Stimulated activated effector memory CD8-positive, alpha-beta T cell treated with anti-CD3 and anti-CD28 coated beads, Interleukin-12 subunit alpha, Interleukin-12 subunit beta, amount 100 ng/mL, for 72 hours (primary cell): ENCODE measurements at regions not wholly inside any gene's neighbourhood (a gene's known extent, or its start where the extent isn't known, plus 50 kb on each side); places are given as distances from the start of the nearest gene placed in this dataset.

Source experiments
- ATAC-seq: fragments of 150-1000 bp; cut with Tn5 transposase; 2 replicates; pipeline ENCODE4 v1.10.0; 2021
- DNase-seq, 2 donors: peaks; one replicate each; pipeline ENCODE4 v3.0.0; 2021 to 2022; ENCODE audit warnings: low spot score in 2 of 2
- H3K27ac Mint-ChIP-seq: one replicate; pipeline ENCODE4 v1.8.0; 2022; ENCODE audit warnings: mild to moderate bottlenecking, mixed read lengths
- H3K36me3 Mint-ChIP-seq: one replicate; pipeline ENCODE4 v1.8.0; 2022; ENCODE audit warnings: mild to moderate bottlenecking, mixed read lengths
- H3K4me1 Mint-ChIP-seq: one replicate; pipeline ENCODE4 v1.8.0; 2022; ENCODE audit warnings: mixed read lengths
- H3K4me3 Mint-ChIP-seq: one replicate; pipeline ENCODE4 v1.8.0; 2022; ENCODE audit warnings: mild to moderate bottlenecking, mixed read lengths
- H3K9me3 Mint-ChIP-seq: one replicate; pipeline ENCODE4 v1.8.0; 2022; ENCODE audit warnings: mixed read lengths

- Mint-ChIP-seq H3K27ac (no peak overlapping the region), H3K9me3 (no peaks in the 10 kb centered on the region), H3K4me1 (no peaks in the 10 kb centered on the region), H3K36me3 (no peaks in the 10 kb centered on the region), H3K4me3 (no peak overlapping the region)
- DNase-seq (no peak), ATAC-seq (no peak)
Observed at GRCh38 chr10:21213381-21213780, 312.1 kb downstream of the SKIDA1 start.

- ATAC-seq, result no peak
- no peaks in the 10 kb centered on the region for H3K9me3 Mint-ChIP-seq
- no peak overlapping the region for H3K4me3 Mint-ChIP-seq
- no peak for DNase-seq
- H3K27ac Mint-ChIP-seq, result no peak overlapping the region
- H3K4me1 Mint-ChIP-seq, result no peaks in the 10 kb centered on the region
- H3K36me3 Mint-ChIP-seq, result no peaks in the 10 kb centered on the region
Observed at GRCh38 chr10:21212912-21213311, 312.6 kb downstream of the SKIDA1 start.

- Mint-ChIP-seq H3K4me1 (no peaks in the 10 kb centered on the region), H3K27ac (no peak overlapping the region), H3K4me3 (no peak overlapping the region), H3K36me3 (no peaks in the 10 kb centered on the region), H3K9me3 (no peaks in the 10 kb centered on the region)
- no peak for DNase-seq
- ATAC-seq, result no peak
Observed at GRCh38 chr10:21212348-21212747, 313.1 kb downstream of the SKIDA1 start.

GRCh38 chr10:21209495-21209894 is 312.4 kb upstream of the NEBL start:
- ATAC-seq, result no peak

GRCh38 chr10:21208666-21209316 is 311.7 kb upstream of the NEBL start:
- no peaks in the 10 kb centered on the region for H3K9me3 Mint-ChIP-seq
- no peak overlapping the region for H3K4me3 Mint-ChIP-seq
- no peaks in the 10 kb centered on the region for H3K4me1 Mint-ChIP-seq
- H3K27ac Mint-ChIP-seq, result no peak overlapping the region
- DNase-seq, result no peak
- ATAC-seq, result no peak
- H3K36me3 Mint-ChIP-seq, result no peaks in the 10 kb centered on the region

More at GRCh38 chr10:21209495-21209894, 312.4 kb upstream of the NEBL start:
- Mint-ChIP-seq H3K27ac (no peak overlapping the region), H3K4me3 (no peak overlapping the region), H3K9me3 (no peaks in the 10 kb centered on the region), H3K4me1 (no peaks in the 10 kb centered on the region), H3K36me3 (no peaks in the 10 kb centered on the region)
- DNase-seq, result no peak

- Mint-ChIP-seq H3K27ac (no peak overlapping the region), H3K36me3 (no peaks in the 10 kb centered on the region), H3K9me3 (no peaks in the 10 kb centered on the region), H3K4me1 (no peaks in the 10 kb centered on the region), H3K4me3 (no peak overlapping the region)
- ATAC-seq (no peak), DNase-seq (no peak)
Observed at GRCh38 chr10:21207852-21208646, 310.9 kb upstream of the NEBL start.

- H3K27ac Mint-ChIP-seq, result no peak overlapping the region
- ATAC-seq (no peak), DNase-seq (no peak)
- H3K36me3 Mint-ChIP-seq, result no peaks in the 10 kb centered on the region
- H3K9me3 Mint-ChIP-seq, result no peaks in the 10 kb centered on the region
- no peaks in the 10 kb centered on the region for H3K4me1 Mint-ChIP-seq
- no peak overlapping the region for H3K4me3 Mint-ChIP-seq
Observed at GRCh38 chr10:21205328-21205727, 308.2 kb upstream of the NEBL start.

- Mint-ChIP-seq H3K4me3 (no peak overlapping the region), H3K36me3 (no peaks in the 10 kb centered on the region), H3K9me3 (no peaks in the 10 kb centered on the region), H3K27ac (no peak overlapping the region), H3K4me1 (no peaks in the 10 kb centered on the region)
- DNase-seq, result no peak
- ATAC-seq, result no peak
Observed at GRCh38 chr10:21203473-21204107, 306.5 kb upstream of the NEBL start.

GRCh38 chr10:21202776-21203462 is 305.8 kb upstream of the NEBL start:
- ATAC-seq, result no peak
- no peak overlapping the region for H3K27ac Mint-ChIP-seq
- H3K9me3 Mint-ChIP-seq, result peaks cover 5% of the 10 kb centered on the region
- H3K36me3 Mint-ChIP-seq, result no peaks in the 10 kb centered on the region
- H3K4me3 Mint-ChIP-seq, result no peak overlapping the region
- no peaks in the 10 kb centered on the region for H3K4me1 Mint-ChIP-seq
- no peak for DNase-seq

GRCh38 chr10:21199501-21199900 is 302.4 kb upstream of the NEBL start:
- DNase-seq (no peak), ATAC-seq (no peak)
- Mint-ChIP-seq H3K36me3 (no peaks in the 10 kb centered on the region), H3K4me1 (no peaks in the 10 kb centered on the region), H3K27ac (no peak overlapping the region), H3K4me3 (no peak overlapping the region), H3K9me3 (peaks cover 8% of the 10 kb centered on the region)

- Mint-ChIP-seq H3K9me3 (peaks cover 8% of the 10 kb centered on the region), H3K4me1 (no peaks in the 10 kb centered on the region), H3K27ac (no peak overlapping the region), H3K36me3 (no peaks in the 10 kb centered on the region), H3K4me3 (no peak overlapping the region)
- ATAC-seq (no peak), DNase-seq (no peak)
Observed at GRCh38 chr10:21197838-21198237, 300.7 kb upstream of the NEBL start.

GRCh38 chr10:21196822-21197395 is 299.8 kb upstream of the NEBL start:
- Mint-ChIP-seq H3K27ac (no peak overlapping the region), H3K4me3 (no peak overlapping the region), H3K4me1 (no peaks in the 10 kb centered on the region), H3K36me3 (no peaks in the 10 kb centered on the region), H3K9me3 (peaks cover 8% of the 10 kb centered on the region)
- ATAC-seq (no peak), DNase-seq (no peak)

GRCh38 chr10:21195252-21195651 is 298.1 kb upstream of the NEBL start:
- no peaks in the 10 kb centered on the region for H3K4me1 Mint-ChIP-seq
- H3K36me3 Mint-ChIP-seq, result no peaks in the 10 kb centered on the region
- H3K27ac Mint-ChIP-seq, result no peak overlapping the region
- ATAC-seq, result no peak
- DNase-seq, result no peak
- H3K4me3 Mint-ChIP-seq, result no peak overlapping the region
- peaks cover 8% of the 10 kb centered on the region for H3K9me3 Mint-ChIP-seq

- ATAC-seq (no peak), DNase-seq (no peak)
- no peak overlapping the region for H3K27ac Mint-ChIP-seq
- peaks cover 8% of the 10 kb centered on the region for H3K9me3 Mint-ChIP-seq
- H3K36me3 Mint-ChIP-seq, result no peaks in the 10 kb centered on the region
- H3K4me1 Mint-ChIP-seq, result no peaks in the 10 kb centered on the region
- no peak overlapping the region for H3K4me3 Mint-ChIP-seq
Observed at GRCh38 chr10:21194510-21194993, 297.4 kb upstream of the NEBL start.

GRCh38 chr10:21193196-21193595 is 296.1 kb upstream of the NEBL start:
- peaks cover 6% of the 10 kb centered on the region for H3K9me3 Mint-ChIP-seq
- no peaks in the 10 kb centered on the region for H3K36me3 Mint-ChIP-seq
- no peak for ATAC-seq
- H3K4me3 Mint-ChIP-seq, result no peak overlapping the region
- no peak for DNase-seq
- no peak overlapping the region for H3K27ac Mint-ChIP-seq
- no peaks in the 10 kb centered on the region for H3K4me1 Mint-ChIP-seq
